DOHH2 (cell line): ENCODE measurements at regions not wholly inside any gene's neighbourhood (a gene's known extent, or its start where the extent isn't known, plus 50 kb on each side); places are given as distances from the start of the nearest gene placed in this dataset.
A peak's percentile ranks its signal among the peaks of the same experiment; 100 is the strongest.

Source experiments
- H3F3A ChIP-seq: fragments of 200-600 bp; sonication (generic), shearing (Covaris generic); 2 replicates; pipeline ENCODE4 v1.6.0; 2016; ENCODE audit warnings: antibody characterized with exemption, mild to moderate bottlenecking; ENCODE audit not compliant: control insufficient read depth, insufficient read depth
- H3K27ac ChIP-seq: fragments of 200-600 bp; sonication (generic); 2 replicates; pipeline ENCODE4 v1.5.1; 2014; ENCODE audit warnings: low read depth, mild to moderate bottlenecking, low read length, moderate library complexity
- H3K27me3 ChIP-seq: fragments of 200-600 bp; sonication (generic); 2 replicates; pipeline ENCODE4 v1.6.1; 2014; ENCODE audit warnings: mild to moderate bottlenecking, low read length, mixed read lengths; ENCODE audit not compliant: control insufficient read depth
- H3K36me3 ChIP-seq: fragments of 200-600 bp; sonication (generic); 2 replicates; pipeline ENCODE4 v1.6.1; 2014; ENCODE audit warnings: mild to moderate bottlenecking, low read length, moderate library complexity, mixed read lengths; ENCODE audit not compliant: control insufficient read depth
- H3K4me1 ChIP-seq: fragments of 200-600 bp; sonication (generic); 2 replicates; pipeline ENCODE4 v1.6.1; 2014; ENCODE audit warnings: mild to moderate bottlenecking, low read length, mixed read lengths; ENCODE audit not compliant: control insufficient read depth
- H3K4me2 ChIP-seq: fragments of 200-600 bp; sonication (generic); 2 replicates; pipeline ENCODE4 v1.6.0; 2014; ENCODE audit warnings: mild to moderate bottlenecking, low read length, moderate library complexity
- H3K4me3 ChIP-seq: fragments of 200-600 bp; sonication (generic); 2 replicates; pipeline ENCODE4 v1.5.1; 2014; ENCODE audit warnings: mild to moderate bottlenecking, low read length, mixed read lengths
- H3K79me2 ChIP-seq: fragments of 200-600 bp; sonication (generic); 2 replicates; pipeline ENCODE4 v1.6.1; 2014; ENCODE audit warnings: mild to moderate bottlenecking, low read length, mixed read lengths; ENCODE audit not compliant: control insufficient read depth
- H3K9me2 ChIP-seq: fragments of 200-600 bp; sonication (generic); replicated peaks from 2 replicates; pipeline ENCODE4 v1.6.1; 2014; ENCODE audit warnings: mild to moderate bottlenecking, low read length, mixed read lengths; ENCODE audit not compliant: control insufficient read depth
- H3K9me3 ChIP-seq: fragments of 200-600 bp; sonication (generic); 2 replicates; pipeline ENCODE4 v1.6.1; 2014; ENCODE audit warnings: antibody characterized with exemption, low read length, mixed read lengths; ENCODE audit not compliant: control insufficient read depth, insufficient read depth
- H4K20me1 ChIP-seq: fragments of 200-600 bp; sonication (generic); 2 replicates; pipeline ENCODE4 v1.6.0; 2014; ENCODE audit warnings: low read depth, mild to moderate bottlenecking, antibody characterized with exemption, low read length, moderate library complexity; ENCODE audit not compliant: control insufficient read depth, insufficient read depth
- CTCF ChIP-seq: fragments of 200-600 bp; sonication (generic); IDR thresholded peaks from one replicate; pipeline ENCODE4 v1.5.1; 2014; ENCODE audit warnings: antibody characterized with exemption, mild to moderate bottlenecking, low read depth, low read length; ENCODE audit not compliant: poor library complexity, severe bottlenecking
- EZH2phosphoT487 ChIP-seq: fragments of 200-600 bp; sonication (generic); IDR thresholded peaks from 2 replicates; pipeline ENCODE4 v1.6.1; 2017; ENCODE audit warnings: borderline replicate concordance, mild to moderate bottlenecking, antibody characterized with exemption, low read length, moderate library complexity, mixed read lengths

- Histone ChIP-seq H3K9me3 (no peaks in the 10 kb centered on the region), H3K4me3 (no peak overlapping the region), H3K4me2 (peak overlapping the region; percentile 71; the same call in 1 of the 2 replicates), H3K27ac (no peak overlapping the region), H3K27me3 (no peaks in the 10 kb centered on the region), H3K4me1 (peaks cover 44% of the 10 kb centered on the region), H3K79me2 (peaks cover 90% of the 10 kb centered on the region), H3F3A (no peaks in the 10 kb centered on the region; the same call in 1 of the 2 replicates), H3K9me2 (no peaks in the 10 kb centered on the region), H4K20me1 (no peaks in the 10 kb centered on the region; the same call in 1 of the 2 replicates), H3K36me3 (peaks cover 71% of the 10 kb centered on the region)
- TF ChIP-seq EZH2phosphoT487 (no peak), CTCF (no peak)
Observed at GRCh38 chr7:130940326-130940725, 206.3 kb upstream of the KLF14 start.

GRCh38 chr7:130940907-130941306, 206.9 kb upstream of the KLF14 start:
- peaks cover 50% of the 10 kb centered on the region for H3K4me1 ChIP-seq
- TF ChIP-seq CTCF (no peak), EZH2phosphoT487 (no peak)
- peaks cover 71% of the 10 kb centered on the region for H3K36me3 ChIP-seq
- H3K79me2 ChIP-seq = peaks cover 88% of the 10 kb centered on the region
- no peaks in the 10 kb centered on the region for H3K27me3 ChIP-seq
- H3K4me2 ChIP-seq = peak overlapping the region; percentile 71
- H3K9me3 ChIP-seq = no peaks in the 10 kb centered on the region
- peaks cover 3% of the 10 kb centered on the region; the same call in 1 of the 2 replicates for H3F3A ChIP-seq
- H3K9me2 ChIP-seq = no peaks in the 10 kb centered on the region
- H4K20me1 ChIP-seq = no peaks in the 10 kb centered on the region; the same call in 1 of the 2 replicates
- H3K4me3 ChIP-seq = peak overlapping the region; percentile 62
- H3K27ac ChIP-seq = no peak overlapping the region

- Histone ChIP-seq H3K27me3 (no peaks in the 10 kb centered on the region), H3K9me3 (no peaks in the 10 kb centered on the region), H3K9me2 (no peaks in the 10 kb centered on the region), H3K36me3 (peaks cover 74% of the 10 kb centered on the region), H4K20me1 (no peaks in the 10 kb centered on the region; the same call in 1 of the 2 replicates), H3K79me2 (peaks cover 89% of the 10 kb centered on the region), H3F3A (peaks cover 6% of the 10 kb centered on the region; the same call in 1 of the 2 replicates), H3K4me1 (peaks cover 54% of the 10 kb centered on the region), H3K27ac (no peak overlapping the region), H3K4me3 (peak overlapping the region; percentile 62), H3K4me2 (peak overlapping the region; percentile 71)
- TF ChIP-seq CTCF = no peak
- TF ChIP-seq EZH2phosphoT487 = no peak
Observed at GRCh38 chr7:130941322-130942210, 207.6 kb upstream of the KLF14 start.
